ENCODE measurements at regions not wholly inside any gene's neighbourhood (a gene's known extent, or its start where the extent isn't known, plus 50 kb on each side); places are given as distances from the start of the nearest gene placed in this dataset.

GRCh38 chr4:45099471-45099870, 373.1 kb upstream of the GNPDA2 start:
- no peak overlapping the region for H3K27ac ChIP-seq (replicated peaks)
- H3K4me3 ChIP-seq (replicated peaks; ENCODE audit: insufficient read depth, low read length): no peak overlapping the region
- TF ChIP-seq SPI1 (IDR thresholded peaks at IDR 0.05; ENCODE audit: borderline replicate concordance, low read depth) (no peak), GABPA (IDR thresholded peaks at IDR 0.05; ENCODE audit: low read depth) (no peak), POLR2AphosphoS5 (IDR thresholded peaks at IDR 0.05; ENCODE audit: low read depth) (no peak), REST (IDR thresholded peaks at IDR 0.05; ENCODE audit: insufficient replicate concordance, low read depth) (no peak)
- no peak for DNase-seq (ENCODE audit: low read depth in 1 of 2, low spot score in 1 of 2)
- no peaks in the 10 kb centered on the region for H3K27me3 ChIP-seq (ENCODE audit: insufficient read depth, poor library complexity, severe bottlenecking)

- H3K27ac ChIP-seq (replicated peaks): no peak overlapping the region
- H3K4me3 ChIP-seq (replicated peaks; ENCODE audit: insufficient read depth, low read length): no peak overlapping the region
- TF ChIP-seq REST (IDR thresholded peaks at IDR 0.05; ENCODE audit: insufficient replicate concordance, low read depth) (no peak), GABPA (IDR thresholded peaks at IDR 0.05; ENCODE audit: low read depth) (no peak), CTCF (IDR thresholded peaks at IDR 0.05; ENCODE audit: insufficient read depth, low read length) (no peak), SPI1 (IDR thresholded peaks at IDR 0.05; ENCODE audit: borderline replicate concordance, low read depth) (no peak), POLR2AphosphoS5 (IDR thresholded peaks at IDR 0.05; ENCODE audit: low read depth) (no peak)
- H3K27me3 ChIP-seq (ENCODE audit: insufficient read depth, poor library complexity, severe bottlenecking): no peaks in the 10 kb centered on the region
- DNase-seq (ENCODE audit: low read depth in 1 of 2, low spot score in 1 of 2): no peak
Observed at GRCh38 chr4:45094684-45095083, 368.3 kb upstream of the GNPDA2 start.

- Histone ChIP-seq H3K27me3 (ENCODE audit: insufficient read depth, poor library complexity, severe bottlenecking) (no peaks in the 10 kb centered on the region), H3K27ac (replicated peaks) (no peak overlapping the region), H3K4me3 (replicated peaks; ENCODE audit: insufficient read depth, low read length) (no peak overlapping the region)
- no peak for TF ChIP-seq REST (IDR thresholded peaks at IDR 0.05; ENCODE audit: insufficient replicate concordance, low read depth)
- no peak for TF ChIP-seq CTCF (IDR thresholded peaks at IDR 0.05; ENCODE audit: insufficient read depth, low read length)
- TF ChIP-seq GABPA (IDR thresholded peaks at IDR 0.05; ENCODE audit: low read depth): no peak
- TF ChIP-seq POLR2AphosphoS5 (IDR thresholded peaks at IDR 0.05; ENCODE audit: low read depth): no peak
- TF ChIP-seq SPI1 (IDR thresholded peaks at IDR 0.05; ENCODE audit: borderline replicate concordance, low read depth): no peak
- DNase-seq (ENCODE audit: low read depth in 1 of 2, low spot score in 1 of 2): no peak
Observed at GRCh38 chr4:45082101-45082500, 355.7 kb upstream of the GNPDA2 start.
